ENCODE measurements at regions not wholly inside any gene's neighbourhood (a gene's known extent, or its start where the extent isn't known, plus 50 kb on each side); places are given as distances from the start of the nearest gene placed in this dataset.

DNA sequence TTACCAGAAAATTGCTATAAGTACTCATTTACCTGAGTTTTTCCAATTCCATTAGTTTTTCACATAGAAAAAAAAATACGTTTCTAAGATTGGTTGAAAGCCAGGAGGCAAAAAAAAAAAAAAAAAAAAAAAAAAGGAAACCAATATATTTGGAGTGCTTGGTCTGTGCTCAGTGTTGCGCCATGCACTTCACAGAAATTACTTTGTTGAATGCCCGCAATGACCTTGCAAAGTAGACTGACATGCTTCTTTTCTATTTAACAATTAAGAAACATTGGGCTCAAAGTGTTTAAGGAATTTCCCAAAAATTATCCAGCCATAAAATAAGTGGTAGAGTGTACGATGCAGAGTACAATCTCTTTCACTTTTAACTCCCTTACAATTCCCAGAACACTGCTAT, 65.2 kb upstream of the PAPPA start:
- TF ChIP-seq, protein P1, sequence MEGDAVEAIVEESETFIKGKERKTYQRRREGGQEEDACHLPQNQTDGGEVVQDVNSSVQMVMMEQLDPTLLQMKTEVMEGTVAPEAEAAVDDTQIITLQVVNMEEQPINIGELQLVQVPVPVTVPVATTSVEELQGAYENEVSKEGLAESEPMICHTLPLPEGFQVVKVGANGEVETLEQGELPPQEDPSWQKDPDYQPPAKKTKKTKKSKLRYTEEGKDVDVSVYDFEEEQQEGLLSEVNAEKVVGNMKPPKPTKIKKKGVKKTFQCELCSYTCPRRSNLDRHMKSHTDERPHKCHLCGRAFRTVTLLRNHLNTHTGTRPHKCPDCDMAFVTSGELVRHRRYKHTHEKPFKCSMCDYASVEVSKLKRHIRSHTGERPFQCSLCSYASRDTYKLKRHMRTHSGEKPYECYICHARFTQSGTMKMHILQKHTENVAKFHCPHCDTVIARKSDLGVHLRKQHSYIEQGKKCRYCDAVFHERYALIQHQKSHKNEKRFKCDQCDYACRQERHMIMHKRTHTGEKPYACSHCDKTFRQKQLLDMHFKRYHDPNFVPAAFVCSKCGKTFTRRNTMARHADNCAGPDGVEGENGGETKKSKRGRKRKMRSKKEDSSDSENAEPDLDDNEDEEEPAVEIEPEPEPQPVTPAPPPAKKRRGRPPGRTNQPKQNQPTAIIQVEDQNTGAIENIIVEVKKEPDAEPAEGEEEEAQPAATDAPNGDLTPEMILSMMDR (IDR thresholded peaks at IDR 0.05) = no peak
- no peak for TF ChIP-seq REST (IDR thresholded peaks at IDR 0.05)
- TF ChIP-seq POLR2A (IDR thresholded peaks at IDR 0.05; ENCODE audit: low read length) = no peak
- no peak for TF ChIP-seq JUNB (IDR thresholded peaks at IDR 0.05)
- no peak for TF ChIP-seq SREBF2 (IDR thresholded peaks at IDR 0.05)
- TF ChIP-seq E2F6 (IDR thresholded peaks at IDR 0.05; ENCODE audit: borderline replicate concordance, low read depth) = no peak
- peak; percentile 19 to 39; a peak in 1 of 4 replicates for TF ChIP-seq CEBPB (IDR thresholded peaks at IDR 0.05)
- no peak for TF ChIP-seq MAX (IDR thresholded peaks at IDR 0.05)
- no peak for TF ChIP-seq RAD21 (conservative IDR thresholded peaks at IDR 0.05 in 1 of 2, IDR thresholded peaks at IDR 0.05 in 1 of 2)
